T-helper 1 cell (primary cell): ENCODE measurements at regions not wholly inside any gene's neighbourhood (a gene's known extent, or its start where the extent isn't known, plus 50 kb on each side); places are given as distances from the start of the nearest gene placed in this dataset.

ENCODE experiments used
- DNase-seq, 5 donors: peaks; one replicate each; pipeline ENCODE4 v3.0.0-alpha.2; 2012 to 2020

GRCh38 chr18:39770399-39770798, 2184.6 kb upstream of the PIK3C3 start:
- DNase-seq: no peak

GRCh38 chr18:39764873-39765272, 2190.2 kb upstream of the PIK3C3 start:
- DNase-seq: no peak

GRCh38 chr18:39761273-39761672, 2193.8 kb upstream of the PIK3C3 start:
- DNase-seq: no peak

- no peak for DNase-seq
These were observed 2194.3 kb upstream of the CELF4 start for GRCh38 chr18:39759926-39760325.

GRCh38 chr18:39753178-39753577, 2187.6 kb upstream of the CELF4 start:
- no peak for DNase-seq

GRCh38 chr18:39752351-39752750, 2186.8 kb upstream of the CELF4 start:
- no peak for DNase-seq

DNA sequence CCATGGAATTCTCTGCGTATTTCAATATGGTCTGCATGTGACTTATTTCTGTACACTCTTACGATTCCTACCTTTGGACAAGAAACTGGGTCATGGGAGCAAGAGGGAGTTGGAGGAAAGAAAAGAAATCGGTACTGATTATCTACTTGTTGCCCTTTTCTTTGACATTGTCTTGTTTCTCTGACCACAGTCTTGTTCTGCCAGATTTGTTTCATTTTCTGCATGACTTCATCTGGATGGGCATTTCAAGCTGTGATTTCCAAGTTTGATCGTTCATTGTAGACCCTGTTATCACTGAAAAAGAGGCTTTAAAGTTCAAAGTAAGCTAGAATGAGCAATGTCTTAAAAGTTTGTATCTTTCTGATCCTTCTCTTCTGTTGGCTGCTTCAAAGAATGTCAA, 2186.3 kb upstream of the CELF4 start:
- DNase-seq: no peak

DNA sequence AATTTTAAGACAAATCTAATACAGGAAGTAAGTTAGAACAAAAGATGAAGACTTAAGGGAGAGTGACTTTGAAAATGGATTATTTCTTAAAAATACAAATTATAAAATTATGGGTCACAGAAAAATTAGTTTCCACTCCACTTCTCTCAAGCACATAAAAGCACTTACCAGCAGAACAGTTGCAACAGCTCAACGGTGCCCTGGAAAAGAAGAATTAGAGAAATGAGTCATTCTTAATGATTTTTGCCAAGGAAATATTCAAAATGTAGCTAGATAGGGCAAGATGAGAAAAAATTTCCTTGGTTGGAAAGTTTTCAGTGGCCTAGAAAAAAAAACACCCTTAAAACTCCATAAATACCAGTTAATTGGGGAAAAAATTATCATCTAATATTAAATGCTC, 2185.6 kb upstream of the CELF4 start:
- DNase-seq: no peak

GRCh38 chr18:39749154-39749553, 2183.6 kb upstream of the CELF4 start:
- no peak for DNase-seq

DNA sequence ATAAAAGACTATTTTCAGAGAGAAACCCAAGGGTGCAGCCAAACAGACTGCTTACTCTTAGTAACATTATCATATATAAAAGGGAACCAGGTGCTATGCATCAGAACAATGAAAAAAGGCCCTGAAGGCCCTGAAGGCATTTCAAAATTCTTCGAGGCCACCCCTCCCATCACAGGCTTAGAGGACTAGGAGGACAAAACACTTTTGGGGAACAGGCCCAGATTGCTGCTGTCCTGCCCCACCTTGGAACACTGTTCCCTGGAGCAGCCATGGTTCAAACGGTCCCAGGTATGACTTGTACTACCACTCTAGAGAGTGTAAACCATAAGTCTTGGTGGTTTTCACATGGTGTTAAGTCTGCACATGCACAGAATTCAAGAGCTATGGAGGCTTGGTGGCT, 2183.1 kb upstream of the CELF4 start:
- DNase-seq: no peak

DNA sequence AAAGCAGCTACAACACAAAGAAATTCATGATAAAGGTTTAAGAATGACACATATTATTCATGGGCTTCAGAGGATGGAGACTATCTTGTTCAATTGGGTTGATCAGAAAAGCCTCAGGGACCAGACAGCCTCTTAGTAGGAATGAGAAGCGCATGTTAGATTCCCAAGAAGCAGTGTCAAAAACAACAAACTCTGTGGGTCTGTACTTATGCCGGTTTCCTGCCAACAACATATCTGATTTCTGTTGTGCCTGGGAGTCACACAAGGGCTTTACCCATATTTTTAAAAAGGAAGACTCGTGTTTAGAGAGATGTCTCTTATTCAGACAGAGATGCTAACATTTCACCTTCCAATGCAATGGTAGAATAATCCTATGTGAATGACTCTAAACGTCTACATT, 2180.6 kb upstream of the CELF4 start:
- DNase-seq: no peak

DNA sequence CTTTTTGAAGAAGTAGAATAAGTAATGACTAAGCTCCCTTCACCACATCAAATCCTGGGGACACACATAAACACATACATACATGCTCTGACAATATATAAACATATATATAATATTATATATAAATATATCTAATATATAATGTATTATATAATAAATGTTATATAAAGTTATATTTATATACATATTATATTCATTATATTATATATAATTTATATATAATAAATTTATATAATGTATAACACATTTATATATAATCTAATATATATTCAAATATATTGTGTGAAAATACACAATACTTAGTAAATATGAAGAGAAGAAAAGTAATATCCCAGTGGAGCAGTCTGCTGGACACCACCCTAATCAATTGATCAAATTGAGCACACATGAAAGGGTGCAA, 2177.9 kb upstream of the CELF4 start:
- no peak for DNase-seq

DNA sequence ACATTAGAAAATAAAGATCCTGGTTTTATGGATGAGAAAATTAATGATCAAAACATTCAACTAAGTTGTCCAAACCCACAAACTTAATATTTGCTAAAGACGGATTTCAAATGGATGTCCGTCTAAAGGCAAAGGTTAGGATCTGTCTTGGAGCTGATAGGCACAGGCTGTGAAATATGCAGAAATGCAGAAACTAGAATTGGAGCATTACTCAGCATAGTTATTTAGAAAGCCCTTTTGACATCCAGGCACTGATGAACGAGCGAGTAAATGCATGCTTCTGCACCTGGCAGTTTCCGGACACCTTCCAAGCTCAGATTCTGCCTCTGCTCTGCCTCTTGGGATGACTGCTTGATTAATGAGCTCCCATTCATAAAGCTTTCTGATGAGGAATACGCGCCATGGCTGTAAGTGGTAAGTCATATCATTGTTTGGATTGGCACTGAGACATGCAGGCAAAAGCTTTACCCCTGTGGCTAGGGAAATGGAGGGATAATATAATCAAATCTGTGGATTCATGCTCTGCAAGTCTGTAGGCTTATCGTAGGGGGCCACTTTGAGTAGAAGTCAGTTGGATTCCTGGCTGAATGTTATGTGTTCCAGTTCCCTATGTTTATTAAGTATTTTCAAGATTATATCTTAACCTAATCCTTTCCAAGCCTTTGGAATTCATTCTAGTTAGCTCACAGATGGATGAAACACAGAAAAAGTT, 2176.3 kb upstream of the CELF4 start:
- no peak for DNase-seq

- DNase-seq: no peak
These were observed 2172.3 kb upstream of the CELF4 start for GRCh38 chr18:39737869-39738268.

DNA sequence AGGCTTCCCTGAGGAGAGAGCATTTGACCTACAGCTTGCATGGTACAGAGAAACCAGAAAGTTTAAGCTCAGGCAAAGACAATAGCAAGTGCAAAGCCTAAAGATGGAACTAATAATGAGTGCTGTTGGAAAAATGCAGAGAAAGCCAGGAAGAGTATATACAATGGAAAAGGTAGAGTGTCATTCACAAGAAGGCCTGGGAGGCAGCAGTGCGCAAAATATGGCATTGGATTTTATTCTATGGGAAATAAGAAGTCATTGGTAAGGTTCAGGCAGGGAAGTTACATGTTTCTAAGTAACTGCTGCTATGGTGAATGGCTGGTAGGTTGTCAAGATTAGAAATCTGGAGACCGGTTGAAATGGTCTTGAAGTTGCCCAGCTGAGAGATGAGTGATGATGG, 2167.3 kb upstream of the CELF4 start:
- DNase-seq: no peak

- DNase-seq: no peak
These were observed 2165.0 kb upstream of the CELF4 start for GRCh38 chr18:39730606-39731005.

DNA sequence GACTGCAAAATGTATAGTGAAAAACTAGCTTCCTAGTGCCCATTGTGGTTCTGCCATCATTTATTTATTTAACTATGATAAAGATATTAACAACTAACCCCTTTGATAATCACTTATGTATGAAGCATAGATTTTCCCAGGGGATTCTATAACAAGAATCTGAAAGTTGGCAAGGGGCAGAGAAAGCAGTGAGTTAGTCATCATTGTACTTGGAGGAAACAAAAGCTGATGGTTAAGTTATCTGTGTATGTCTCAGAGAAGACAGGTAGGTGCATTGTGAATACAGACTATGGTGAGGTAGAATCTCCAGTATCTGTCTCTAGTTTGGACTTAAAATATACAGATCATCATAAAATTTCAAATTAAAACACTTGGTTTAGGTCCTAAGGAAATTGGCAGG, 2159.1 kb upstream of the CELF4 start:
- DNase-seq: no peak

DNA sequence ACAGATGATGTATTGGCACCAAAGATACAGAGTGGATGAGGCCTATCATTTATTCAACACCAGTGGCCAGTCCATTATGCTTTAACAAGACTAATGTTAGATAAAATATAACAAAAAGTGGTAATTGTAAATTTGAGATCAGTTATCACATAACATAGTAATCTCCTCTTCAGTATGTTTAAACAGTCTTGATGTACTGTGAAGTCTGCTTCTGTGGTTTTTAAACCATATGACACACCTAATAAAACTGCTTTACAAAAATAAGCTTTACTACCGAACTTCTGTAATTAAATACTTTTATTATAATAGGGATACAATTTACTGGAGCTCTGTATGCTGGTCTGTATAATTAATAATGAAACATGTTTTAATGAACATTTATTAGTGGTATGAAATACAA, 2156.1 kb upstream of the CELF4 start:
- no peak for DNase-seq

DNA sequence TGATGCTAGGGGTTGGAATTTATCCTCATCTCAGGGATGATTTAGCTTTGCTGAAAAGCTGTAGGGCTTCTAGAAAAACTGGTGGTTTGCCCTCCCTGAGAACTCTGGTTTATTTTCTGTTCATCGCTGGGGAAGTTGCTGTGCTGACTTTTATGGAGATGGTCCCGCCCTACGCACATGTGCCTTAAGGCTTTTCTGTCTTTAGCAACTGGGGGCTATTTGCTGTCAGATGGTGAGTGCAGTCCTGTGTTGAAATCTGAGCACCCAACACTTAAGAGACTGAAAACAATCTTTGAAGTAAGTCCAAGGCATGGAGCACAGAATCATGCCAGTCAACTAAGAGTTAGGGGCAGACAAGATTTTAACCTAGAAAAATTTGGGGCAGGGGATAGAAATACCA, 2148.4 kb upstream of the CELF4 start:
- DNase-seq: no peak

DNA sequence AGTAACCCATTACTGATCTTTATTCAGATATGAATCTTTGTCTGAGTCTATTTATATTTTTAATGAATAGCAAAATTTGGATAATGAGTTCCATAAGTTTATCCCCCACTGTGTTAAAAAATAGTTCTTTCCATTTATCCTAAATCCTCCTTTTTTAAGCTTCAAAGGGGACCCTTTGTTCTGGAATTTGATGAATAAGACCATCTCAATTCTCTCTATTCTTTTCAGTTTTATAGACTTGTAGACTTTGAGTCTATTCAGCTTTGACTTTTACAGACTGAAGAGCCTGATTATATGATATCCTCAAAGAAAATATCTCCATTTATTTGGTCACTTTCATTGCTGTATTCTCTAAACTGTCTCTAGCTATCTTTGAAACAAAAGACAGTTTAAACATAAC, 2146.1 kb upstream of the CELF4 start:
- no peak for DNase-seq

GRCh38 chr18:39705362-39705761, 2139.8 kb upstream of the CELF4 start:
- DNase-seq: no peak

- no peak for DNase-seq
These were observed 2137.3 kb upstream of the CELF4 start for GRCh38 chr18:39702888-39703287.

DNA sequence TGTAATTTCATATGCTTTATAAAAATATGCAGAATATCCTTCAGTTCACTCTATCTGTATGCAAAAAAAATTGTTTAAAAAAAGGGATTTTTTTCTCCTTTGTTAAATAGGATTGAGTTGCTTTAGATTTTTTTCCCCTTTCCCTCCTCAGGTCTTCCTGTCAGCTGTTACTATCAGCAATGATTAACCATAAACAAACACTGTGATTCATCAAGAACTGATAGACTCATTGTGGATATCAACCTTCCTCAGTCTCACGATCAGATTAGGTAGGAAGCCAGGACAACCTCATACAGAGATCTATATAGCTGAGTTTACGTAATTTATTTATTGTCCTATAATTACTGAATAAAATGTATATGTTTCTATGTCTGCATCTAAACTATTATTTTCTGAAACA, 2136.2 kb upstream of the CELF4 start:
- no peak for DNase-seq

DNA sequence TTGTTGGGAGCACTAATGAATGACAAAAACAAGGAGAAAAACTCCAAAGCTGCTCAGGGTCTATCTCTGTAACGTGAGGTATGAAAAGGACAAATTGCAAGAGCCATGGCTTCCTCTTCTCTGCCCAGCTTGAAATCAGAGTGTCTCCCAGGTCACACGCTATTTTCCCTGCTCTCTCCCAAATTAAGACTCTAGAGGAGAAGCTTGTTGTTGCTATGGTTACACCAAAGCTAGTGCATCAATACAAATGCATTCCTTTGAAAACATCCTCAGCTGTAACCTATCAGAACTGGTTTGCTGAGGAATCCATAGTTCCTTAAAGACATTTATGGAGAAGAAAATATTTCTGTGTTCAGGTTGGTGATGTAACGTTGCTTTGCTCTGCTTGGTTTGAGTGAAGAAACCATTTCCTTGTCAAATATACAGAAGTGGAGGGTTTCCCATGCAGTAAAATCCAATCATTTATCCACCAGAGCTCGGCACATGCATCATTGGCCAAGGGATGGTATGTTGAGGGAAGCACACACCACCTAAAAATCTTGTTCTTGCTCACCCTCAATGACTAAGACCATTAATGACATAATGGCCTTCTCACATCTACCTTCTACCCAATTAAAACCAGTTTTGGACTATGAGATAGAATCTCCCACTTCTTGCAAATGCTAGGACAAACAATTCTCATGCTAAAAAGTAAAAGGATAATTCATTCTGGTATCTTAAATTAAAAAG, 2135.6 kb upstream of the CELF4 start:
- DNase-seq: no peak
